HUDEP-2 (cell line): ENCODE measurements at regions not wholly inside any gene's neighbourhood (a gene's known extent, or its start where the extent isn't known, plus 50 kb on each side); places are given as distances from the start of the nearest gene placed in this dataset.
"Not testable (repeated sequence)": the region's sequence is repeated elsewhere in the genome, so short reads cannot be mapped to it uniquely, and the experiment has no call there.

ENCODE experiments used
- DNase-seq, 76 experiments: peaks; one replicate each; lab custom pipeline; 2025; ENCODE audit not compliant: unreplicated experiment in 76 of 76; lab: John Stamatoyannopoulos, UW

DNA sequence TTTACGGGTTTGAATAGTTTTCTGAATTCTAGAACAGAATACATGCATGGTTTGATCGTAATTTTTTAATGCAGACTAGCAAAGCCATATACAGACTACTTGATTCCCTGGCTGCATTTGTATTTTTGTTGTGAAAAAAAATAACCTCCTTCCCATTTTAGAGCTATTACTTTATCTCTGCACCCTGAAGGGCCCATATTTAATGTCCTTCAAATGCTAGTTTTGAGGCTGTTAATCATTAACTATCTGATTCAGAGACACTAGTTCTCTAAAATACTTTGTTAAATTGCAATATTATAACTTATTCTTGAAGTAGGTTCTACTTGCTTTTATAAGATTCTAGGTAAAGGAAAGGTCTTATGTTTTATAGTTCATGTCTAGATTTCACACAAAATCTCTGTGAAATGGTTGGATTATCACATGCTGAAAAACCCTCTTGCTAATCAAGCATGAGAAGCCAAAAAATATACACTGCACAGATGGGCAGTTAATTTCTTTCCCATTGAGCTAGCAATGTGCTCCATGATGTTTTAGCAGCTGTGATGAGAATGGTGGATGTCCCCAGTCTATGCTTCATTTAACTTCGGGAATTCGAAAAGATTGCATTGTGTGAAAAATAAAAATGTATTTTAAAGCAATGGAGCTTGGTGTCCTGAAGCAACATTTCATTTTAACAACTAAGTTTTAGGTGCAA lies 634.0 kb upstream of the BCHE start:
- no peak for DNase-seq

DNA sequence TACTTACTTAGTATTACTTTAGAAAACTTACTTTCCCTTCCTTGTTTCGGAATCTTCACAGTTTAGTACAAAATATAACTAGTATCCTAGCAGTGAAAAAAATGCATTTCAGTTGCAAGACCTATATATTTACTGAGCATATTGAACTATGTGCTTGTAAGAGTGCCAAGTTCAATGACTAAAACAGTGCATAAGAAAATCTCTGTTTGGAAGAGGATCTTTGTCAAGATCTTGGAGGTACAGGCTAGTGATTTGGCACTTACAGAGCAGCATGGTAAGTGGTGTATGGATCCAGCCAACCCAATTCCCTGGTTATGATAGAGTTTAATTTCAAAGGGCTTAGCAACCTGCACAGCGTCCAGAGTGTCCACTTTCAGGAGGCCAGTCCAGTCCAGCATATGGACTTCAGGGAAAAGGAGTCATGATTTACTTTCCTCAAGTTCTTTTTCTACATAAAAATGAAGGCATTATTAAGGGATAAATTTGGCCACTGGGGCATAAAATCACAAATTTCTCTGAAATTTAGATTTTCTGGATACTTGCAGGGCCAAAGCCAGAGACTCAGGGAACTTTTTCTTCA lies 625.8 kb upstream of the BCHE start:
- no peak for DNase-seq

DNA sequence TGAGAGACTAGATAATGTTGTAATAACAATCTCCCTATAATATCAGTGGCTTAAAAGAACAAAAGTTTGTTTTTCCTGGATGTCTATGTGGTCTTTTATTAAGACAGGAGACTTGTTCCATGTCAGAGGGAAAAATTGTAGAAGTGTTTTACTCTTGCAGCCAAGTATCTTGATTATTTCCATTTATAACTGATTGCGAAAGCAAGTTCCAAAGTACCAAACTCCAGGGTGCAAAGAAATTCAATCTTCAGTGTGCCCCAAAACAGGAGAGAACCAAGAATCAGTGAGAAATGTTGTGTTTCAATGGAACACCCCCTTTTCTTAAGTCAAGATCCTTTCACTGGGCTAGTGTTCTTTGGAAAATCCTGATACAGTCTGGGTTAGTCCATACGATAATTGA lies 624.4 kb upstream of the BCHE start:
- DNase-seq: no peak

DNA sequence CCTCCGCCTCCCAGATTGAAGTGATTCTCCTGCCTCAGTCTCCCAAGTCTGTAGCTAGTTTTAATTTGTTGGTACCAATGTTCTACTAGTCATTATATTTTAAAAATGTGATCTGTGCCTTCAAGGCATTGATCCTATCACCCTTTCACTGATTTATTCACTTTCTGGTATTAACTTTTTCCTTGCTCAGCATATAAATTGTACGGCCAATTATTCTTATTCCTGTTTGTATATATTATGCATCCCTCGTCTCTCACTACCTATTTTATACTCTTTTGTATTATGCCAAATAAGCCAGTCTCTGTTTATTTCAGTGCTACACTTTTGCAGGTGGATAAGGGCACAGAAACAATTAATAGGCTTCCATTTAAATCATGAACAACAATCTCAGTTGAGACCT lies 620.2 kb upstream of the BCHE start:
- DNase-seq: no peak

DNA sequence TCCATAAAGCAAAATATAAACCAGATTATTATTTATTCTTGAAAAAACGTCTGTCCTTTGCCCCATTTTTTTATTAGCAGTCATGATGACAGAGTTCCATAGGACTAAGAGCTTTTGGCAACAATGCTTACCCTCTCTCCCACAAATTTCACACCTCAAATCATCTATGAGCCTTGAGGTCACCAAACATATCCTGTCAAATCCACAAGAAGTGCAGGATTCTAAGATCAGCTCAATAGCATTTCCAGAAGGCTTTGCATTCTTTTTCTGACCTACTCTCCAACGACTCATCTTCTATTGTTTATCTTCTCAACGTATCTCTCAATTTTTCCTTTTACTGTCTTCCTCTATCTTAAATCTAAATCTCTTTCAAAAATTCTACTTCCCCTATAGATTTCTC lies 619.1 kb upstream of the BCHE start:
- DNase-seq: no peak

DNA sequence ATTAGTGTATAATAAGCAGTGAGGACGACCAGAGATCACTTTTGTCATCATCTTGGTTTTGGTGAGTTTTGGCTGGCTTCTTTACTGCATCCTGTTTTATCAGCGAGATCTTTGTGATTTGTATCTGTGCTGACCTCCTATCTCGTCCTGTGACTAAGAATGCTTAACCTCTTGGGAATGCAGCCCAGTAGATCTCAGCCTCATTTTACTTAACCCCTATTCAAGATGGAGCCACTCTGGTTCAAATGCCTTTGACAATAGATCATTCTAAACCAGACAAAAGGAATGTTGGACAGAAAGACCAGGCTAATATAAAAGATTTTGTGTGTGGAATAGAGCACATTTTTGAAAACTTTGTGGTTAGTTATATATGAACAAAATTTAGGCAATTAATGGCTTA lies 618.5 kb upstream of the BCHE start:
- DNase-seq: no peak

DNA sequence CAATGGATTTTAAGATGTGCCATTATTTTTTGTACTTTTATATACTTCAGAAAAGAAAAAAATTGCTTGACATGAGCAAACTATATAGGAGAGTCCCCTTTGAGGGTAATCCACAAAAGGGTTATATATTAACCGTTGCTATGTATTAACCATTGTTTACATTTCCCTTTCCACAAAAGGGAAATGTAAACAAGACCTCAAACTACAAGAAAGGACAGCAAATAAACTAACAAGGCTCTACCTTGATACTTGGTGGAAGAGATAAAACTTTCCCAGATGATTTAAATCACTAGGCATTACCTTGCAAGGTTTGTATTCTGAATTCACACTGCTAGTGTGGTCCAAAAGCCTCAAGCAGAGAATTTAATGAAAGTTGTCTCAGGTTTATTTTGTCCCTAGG lies 616.3 kb upstream of the BCHE start:
- DNase-seq: no peak

DNA sequence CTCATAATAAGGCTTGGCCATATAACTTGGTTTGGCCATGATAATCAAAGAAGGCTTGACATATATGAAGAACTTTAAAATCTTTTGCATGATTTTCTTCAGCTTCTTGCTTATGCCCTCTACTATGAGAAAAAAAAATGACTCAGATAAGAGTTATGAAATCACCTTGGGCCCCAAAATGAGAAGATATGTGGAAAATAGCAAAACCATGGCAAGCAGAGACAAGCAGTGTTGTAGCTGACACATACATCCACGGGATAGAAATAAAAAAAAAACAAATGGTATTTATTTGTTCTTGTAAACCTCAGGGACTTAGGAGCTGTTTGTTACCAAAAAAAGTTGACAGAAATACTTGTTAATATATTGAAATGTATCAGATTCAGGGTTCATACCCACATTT lies 614.8 kb upstream of the BCHE start:
- no peak for DNase-seq

DNA sequence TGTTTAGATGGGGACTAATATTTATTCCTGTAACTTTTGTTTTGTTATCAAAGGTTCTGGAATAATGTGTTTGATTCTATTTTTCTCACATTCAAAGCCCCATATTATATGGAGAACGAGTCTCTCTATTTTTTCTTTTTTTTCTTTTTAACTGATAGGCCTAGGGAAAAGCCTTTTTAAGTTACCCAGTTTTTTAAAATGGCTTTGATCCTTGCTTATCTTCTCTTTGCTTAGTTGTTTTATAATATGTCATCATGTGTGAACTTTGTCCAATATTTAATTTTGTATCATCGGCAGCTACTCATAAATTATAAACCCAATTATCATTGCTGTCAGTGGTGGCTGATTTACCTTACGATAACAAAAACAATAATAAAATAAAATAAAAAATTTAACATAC lies 610.3 kb upstream of the BCHE start:
- DNase-seq: no peak

DNA sequence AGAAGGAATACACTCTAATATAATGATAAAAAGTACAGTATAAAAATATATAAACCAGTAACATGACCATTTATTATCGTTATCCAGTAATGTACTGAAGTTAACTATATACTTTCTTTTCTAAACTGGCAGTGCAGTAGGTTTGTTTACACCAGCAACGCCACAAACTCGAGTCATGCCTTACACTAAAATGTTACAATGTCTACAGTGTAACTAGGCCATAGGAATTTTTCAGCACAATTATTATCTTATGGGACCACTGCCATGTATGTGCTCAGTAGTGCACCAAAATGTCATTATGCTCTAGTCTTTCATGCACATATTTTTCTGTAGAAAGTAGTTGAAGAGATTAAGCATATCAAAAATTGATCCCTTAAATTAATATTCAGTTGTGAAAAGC lies 609.8 kb upstream of the BCHE start:
- DNase-seq: no peak

DNA sequence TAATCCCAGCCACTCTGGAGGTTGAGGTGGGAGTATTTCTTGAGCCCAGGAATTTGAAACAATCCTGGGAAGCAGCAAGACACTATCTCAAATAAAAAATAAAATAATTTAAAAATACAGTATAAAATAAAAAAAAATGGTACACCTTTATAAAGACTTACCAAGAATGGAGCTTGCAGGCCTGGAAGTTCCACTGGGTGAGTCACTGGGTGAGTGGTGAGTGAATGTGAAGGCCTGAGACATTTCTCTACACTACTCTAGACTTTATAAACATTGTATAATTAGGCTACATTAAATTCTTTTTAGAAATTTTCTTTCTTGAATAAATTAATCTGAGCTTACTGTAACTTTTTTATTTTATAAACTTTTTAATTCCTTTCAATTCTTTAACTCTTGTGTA lies 609.1 kb upstream of the BCHE start:
- no peak for DNase-seq

DNA sequence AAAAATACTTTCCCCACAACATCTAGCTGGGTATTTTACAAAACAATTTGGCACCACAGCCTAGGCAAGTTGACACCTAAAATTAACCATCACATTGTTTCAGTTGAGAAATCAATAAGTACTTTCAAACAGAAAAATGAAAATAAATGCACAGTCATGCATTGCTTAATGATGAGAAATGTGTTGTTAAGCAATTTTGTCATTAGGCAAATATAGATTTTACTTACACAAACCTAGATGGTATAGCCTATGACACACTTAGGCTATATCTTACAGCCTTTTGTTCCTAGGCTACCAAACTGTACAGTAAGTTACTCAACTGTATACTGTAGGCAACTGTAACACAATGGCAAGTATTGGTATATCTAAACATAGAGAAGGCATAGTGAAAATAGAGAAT lies 608.6 kb upstream of the BCHE start:
- no peak for DNase-seq

DNA sequence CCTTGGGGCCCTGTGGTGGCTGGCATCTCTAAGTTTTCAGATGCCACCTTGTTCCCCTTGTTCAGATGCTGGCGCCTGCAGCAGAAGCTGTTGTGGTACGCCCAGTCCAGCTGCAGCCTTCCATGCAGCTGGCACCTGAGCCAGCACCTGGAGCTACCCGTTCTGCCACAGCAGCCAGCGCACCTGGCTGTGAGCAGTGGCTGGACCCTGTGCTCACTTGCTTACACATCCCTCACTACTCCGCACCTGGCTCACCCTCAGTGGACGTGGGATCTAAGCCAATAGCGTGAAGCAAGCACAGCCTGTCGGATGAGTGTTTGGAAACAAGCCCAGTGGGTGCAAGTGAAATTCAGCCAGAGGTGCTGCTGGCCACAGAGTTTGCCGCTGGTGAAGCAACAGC lies 607.5 kb upstream of the BCHE start:
- DNase-seq: no peak

DNA sequence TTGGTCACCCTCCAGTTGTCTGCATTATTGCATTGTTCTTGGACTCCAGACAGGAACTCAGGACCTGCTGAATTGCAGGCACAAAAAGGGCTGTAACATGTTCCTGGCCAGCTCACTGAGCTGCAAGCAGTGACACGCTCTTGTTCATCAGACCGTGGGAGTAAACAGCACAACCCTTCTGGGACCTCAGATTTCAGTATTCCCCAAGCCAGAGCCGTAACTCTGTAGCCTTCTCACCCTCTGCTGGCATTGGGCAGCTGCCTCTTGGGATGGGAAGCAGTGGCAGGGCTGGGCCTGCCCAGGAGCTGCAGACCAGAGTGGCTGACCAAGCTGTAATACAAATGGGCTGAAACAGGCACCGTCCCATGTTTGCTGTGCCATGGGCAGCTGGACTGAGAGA lies 607.1 kb upstream of the BCHE start:
- DNase-seq: no peak

DNA sequence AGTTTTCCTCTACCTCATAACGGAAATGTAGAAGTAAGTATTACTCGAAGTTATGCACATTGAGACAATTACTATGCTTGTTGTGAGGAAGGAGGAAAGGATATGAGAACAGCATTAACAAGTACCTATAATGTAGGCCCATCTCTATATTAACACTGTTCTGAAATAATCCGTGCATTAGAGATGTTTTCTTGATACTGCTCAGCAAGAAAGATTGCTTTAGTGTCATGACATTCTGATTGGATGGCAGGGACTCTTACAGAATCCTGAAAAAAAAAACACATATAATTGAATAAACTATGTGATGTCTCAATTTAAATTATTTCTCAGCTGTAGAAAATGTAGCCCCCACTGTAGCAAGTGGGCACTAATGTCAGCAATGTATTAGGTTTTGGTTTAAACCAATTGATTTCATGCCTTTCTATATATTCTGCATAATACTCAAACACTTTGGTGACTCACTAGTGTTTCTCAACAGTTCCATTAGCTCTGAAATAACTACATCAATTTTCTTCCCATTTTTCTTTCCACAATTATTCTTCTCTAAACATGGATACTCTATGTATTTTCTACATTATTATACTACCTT lies 598.3 kb upstream of the BCHE start:
- no peak for DNase-seq

DNA sequence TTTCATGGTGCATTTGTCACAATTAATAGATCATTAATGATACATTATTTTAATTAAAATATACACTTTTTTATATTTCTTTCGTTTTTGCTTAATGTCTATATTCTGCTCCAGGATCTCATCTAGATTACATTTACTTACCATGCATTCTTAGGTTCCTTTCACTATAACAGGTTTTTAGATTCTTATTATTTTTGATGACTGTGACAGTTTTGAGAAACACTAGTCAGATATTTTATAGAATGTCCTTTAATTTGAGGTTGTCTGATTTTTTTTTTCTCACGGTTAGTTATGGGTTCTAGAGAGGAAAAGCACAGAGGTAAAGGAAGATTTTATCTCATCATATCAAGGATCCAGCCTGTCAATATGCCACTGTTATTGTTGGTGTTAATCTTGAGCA lies 595.8 kb upstream of the BCHE start:
- DNase-seq: no peak

DNA sequence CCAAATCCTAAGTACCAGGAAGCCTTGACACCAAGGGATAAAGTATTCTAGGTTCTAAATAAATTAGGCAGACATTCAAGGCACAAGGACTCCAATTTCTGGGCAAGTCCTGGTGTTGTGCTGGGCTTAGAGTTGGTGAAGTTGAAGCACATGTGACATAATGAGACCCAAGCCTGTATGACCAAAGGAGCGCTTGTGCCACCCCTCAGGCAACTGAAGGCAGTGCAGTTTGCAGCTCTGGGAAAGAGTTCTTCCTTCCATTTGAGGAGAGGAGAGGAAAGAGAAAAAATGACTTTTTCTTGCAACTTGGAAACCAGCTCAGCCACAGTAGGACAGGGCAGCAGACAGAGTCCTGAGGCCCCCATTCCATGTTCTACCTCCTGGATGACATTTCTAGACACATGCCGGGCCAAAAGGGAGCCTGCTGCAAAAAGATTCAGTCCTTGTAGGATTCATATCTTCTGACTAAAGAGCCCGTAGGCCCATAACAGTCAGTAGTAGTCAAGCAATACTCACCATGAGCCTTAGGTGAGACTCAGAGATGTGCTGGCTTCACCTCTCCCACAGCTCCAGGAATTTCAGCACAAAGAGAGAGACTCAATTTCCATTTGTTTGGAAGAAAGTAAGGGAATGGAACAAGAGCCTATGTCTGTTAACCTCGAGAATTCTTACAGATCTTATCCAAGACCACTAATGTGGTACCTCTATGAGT lies 588.8 kb upstream of the BCHE start:
- DNase-seq: no peak

DNA sequence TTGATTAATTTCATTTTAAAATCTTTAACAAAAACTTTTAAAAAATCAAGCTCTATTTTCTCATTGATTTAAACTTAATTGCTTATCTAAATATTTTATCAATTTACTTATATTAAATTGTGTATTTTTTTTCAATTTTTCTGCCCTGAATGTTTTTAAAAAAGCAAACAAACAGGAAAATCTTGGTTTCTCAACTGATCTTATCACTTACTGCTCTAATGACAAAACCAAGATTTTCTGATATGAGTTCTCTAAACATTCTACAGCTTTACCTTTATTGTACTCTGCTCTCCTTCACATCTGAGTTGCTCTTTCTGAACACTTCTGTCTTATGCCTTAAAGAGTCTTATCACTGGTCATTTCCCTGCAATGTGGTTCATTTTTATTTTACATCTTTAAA lies 587.8 kb upstream of the BCHE start:
- DNase-seq: no peak

DNA sequence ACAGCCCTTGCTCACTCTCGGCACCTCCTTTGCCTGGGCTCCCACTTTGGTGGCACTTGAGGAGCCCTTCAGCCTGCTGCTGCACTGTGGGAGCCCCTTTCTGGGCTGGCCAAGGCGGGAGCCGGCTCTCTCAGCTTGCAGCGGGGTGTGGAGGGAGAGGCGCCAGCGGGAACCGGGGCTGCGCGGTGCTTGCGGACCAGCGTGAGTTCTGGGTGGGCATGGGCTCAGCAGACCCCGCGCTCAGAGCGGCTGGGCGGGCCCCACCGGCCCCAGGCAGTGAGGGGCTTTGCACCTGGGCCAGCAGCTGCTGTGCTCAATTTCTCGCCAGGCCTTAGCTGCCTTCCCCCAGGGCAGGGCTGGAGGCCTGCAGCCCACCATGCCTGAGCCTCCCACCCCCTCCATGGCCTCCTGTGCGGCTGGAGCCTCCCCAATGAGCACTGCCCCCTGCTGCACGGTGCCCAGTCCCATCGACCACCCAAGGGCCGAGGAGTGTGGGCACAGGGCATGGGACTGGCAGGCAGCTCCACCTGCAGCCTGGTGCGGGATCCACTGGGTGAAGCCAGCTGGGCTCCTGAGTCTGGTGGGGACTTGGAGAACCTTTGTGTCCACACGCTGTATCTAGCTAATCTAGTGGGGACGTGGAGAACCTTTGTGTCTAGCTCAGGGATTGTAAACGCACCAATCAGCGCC lies 586.7 kb upstream of the BCHE start:
- DNase-seq: not testable (repeated sequence)

DNA sequence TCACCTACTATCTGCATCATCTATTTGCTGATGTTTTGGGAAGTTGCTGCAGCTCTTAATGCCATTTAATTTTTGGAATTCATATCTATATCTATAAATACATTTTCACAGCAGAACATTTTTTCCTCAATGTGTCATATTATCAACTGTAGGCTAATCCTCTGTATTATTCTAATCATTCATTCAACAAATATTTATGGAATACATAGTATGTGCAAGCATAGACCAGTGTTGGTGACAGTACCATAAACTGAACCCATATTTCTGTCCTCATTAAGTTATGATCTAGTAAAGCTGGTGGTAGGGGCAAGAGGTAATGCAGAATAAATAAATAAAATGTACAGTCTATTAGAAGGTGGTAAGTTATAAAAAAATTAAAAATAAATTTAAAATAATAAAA lies 585.3 kb upstream of the BCHE start:
- no peak for DNase-seq

DNA sequence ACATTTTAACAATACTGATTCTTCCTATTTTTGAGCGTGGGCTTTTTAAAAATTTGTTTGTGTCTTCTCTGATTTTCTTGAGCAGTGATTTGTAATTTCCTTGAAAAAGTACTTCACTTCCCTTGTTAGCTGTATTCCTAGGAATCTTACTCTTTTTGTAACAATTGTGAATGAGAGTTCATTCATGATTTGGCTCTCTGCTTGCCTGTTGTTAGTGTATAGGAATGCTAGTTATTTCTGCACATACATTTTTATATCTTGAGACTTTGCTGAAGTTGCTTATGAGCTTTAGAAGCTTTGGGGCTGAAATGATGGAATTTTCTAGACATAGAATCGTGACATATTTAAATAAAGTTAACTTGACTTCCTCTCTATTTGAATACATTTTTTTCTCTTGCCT lies 582.8 kb upstream of the BCHE start:
- no peak for DNase-seq
